HG02678 (cell line): ENCODE measurements at regions not wholly inside any gene's neighbourhood (a gene's known extent, or its start where the extent isn't known, plus 50 kb on each side); places are given as distances from the start of the nearest gene placed in this dataset.
"Not testable (repeated sequence)": the region's sequence is repeated elsewhere in the genome, so short reads cannot be mapped to it uniquely, and the experiment has no call there.

ENCODE experiments used
- ATAC-seq: cut with Tn5 transposase; IDR thresholded peaks from one replicate; pipeline ENCODE4 v1.9.1; 2021; ENCODE audit warnings: mild to moderate bottlenecking, moderate library complexity; ENCODE audit not compliant: unreplicated experiment

- no peak for ATAC-seq
Measured at GRCh38 chr18:70416496-70416895, 127.7 kb downstream of the SOCS6 start.

DNA sequence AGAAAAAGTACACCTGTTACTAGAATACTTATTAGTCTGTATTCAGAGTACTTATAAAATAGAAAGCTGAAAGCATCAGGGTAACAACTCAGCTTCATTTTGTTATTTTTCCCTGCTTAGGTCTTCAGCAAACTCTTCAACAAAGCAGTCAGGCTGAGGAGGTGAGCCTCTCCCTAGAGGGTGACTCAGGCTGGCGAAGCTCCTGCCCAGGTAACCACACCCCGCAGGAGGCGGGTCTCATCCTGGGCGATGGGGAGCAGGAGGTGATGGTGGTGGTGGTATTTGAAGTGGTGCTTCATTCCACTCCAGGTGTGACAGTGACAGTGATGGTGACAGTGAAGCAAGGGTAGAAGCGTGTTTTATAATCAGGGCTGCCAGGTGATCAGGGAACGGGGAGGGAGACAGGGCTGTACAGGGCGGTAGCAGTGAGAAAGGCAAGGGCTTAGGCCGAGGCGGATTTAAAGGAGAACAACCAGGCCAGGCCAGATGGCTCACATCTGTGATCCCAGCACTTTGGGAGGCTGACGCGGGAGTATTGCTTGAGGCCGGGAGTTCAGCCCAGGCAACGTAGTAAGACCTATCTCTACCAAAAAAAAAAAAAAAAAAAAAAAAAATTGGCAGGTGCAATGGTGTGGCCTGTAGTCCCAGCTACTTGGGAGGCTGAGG, 127.1 kb downstream of the SOCS6 start:
- no peak for ATAC-seq

- ATAC-seq: no peak
Measured at GRCh38 chr18:70414315-70414900, 125.6 kb downstream of the SOCS6 start.

- no peak for ATAC-seq
Measured at GRCh38 chr18:70413455-70413854, 124.6 kb downstream of the SOCS6 start.

- no peak for ATAC-seq
Measured at GRCh38 chr18:70411876-70412435, 123.1 kb downstream of the SOCS6 start.

GRCh38 chr18:70411307-70411706, 122.5 kb downstream of the SOCS6 start:
- no peak for ATAC-seq

- ATAC-seq: no peak
Measured at GRCh38 chr18:70405052-70405451, 116.2 kb downstream of the SOCS6 start.

- ATAC-seq: no peak
Measured at GRCh38 chr18:70400476-70400875, 111.6 kb downstream of the SOCS6 start.

- no peak for ATAC-seq
Measured at GRCh38 chr18:70398076-70398475, 109.2 kb downstream of the SOCS6 start.

GRCh38 chr18:70397259-70397925, 108.5 kb downstream of the SOCS6 start:
- ATAC-seq: no peak

DNA sequence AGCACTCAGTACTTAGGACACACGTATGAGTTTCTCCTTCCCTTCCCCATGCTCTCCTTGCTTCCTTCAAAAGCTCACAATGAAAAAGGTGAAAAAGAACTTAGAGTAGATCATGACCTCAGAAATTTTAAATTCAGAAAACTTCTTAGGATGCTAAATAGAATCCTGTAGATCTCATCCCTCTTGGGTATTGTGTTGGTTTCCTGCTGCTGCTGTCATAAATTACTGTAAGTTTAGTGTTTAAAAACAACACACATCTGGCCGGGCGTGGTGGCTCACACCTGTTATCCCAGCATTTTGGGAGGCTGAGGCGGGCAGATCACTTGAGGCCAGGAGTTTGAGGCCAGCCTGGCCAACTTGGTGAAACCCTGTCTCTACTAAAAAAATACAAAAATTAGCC, 106.9 kb downstream of the SOCS6 start:
- not testable (repeated sequence) for ATAC-seq

DNA sequence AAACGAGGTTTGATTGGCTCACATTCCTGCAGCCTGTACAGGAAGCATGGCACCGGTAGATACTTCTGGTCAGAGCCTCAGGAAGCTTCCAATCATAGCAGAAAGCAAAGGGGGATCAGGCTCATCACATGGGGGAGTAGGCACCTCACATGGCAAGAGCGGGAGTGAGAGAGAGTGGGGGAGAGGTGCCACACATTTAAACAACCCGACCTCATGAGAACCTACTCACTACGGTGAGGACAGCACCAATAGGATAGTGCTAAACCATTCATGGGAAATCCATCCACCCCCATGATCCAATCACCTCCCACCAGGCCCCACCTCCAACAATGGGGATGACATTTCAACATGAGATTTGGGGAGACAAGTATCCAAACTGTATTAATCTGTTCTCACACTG, 105.8 kb downstream of the SOCS6 start:
- ATAC-seq: no peak

DNA sequence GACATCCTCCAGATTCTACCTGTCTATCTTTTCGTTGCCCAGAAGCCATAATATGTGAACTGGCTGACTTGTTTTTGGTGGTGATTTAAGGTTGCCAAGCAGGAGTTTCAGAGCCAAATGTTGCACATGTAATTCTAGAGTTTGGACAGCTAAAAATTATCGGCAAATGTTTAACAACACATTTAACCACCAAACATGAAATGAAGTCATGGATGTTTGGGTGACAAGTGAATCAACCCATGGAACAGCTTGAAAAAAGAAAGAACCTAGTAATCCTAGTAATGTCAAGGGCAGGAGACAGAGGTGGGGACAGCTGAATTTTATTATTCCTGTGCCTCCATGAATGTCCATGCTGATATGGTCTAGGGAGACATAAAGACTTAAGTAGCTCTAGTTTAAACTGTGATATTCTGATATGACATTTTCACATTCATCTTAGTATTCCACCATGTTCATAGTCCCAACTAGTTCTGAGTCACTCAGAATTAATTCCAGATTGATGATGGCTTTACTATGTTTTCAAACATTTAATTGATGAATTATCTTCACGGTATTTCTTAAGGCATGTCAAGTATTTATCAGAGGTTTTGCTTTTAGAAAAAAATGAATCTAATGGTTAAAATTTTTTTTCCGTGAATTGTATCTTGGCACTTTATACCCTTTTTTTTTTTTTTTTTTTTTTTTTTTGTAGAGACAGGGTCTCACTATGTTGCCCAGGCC, 101.7 kb downstream of the SOCS6 start:
- no peak for ATAC-seq

DNA sequence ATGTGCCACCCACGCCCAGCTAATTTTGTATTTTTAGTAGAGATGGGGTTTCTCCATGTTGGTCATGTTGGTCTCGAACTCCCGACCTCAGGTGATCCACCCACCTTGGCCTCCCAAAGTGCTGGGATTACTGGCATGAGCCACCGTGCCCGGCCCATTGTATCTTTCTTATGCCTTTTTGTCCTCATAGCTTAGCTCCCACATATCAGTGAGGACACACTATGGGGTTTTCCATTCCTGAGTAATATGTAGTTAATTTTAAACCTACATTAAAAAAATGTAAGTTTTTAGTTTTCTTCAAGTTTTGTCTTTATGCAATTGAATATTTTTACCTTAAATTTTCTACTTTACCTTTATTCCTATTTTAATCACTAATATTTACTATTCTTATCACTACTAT, 100.2 kb downstream of the SOCS6 start:
- ATAC-seq: not testable (repeated sequence)

- no peak for ATAC-seq
Measured at GRCh38 chr18:70387027-70387426, 98.2 kb downstream of the SOCS6 start.

DNA sequence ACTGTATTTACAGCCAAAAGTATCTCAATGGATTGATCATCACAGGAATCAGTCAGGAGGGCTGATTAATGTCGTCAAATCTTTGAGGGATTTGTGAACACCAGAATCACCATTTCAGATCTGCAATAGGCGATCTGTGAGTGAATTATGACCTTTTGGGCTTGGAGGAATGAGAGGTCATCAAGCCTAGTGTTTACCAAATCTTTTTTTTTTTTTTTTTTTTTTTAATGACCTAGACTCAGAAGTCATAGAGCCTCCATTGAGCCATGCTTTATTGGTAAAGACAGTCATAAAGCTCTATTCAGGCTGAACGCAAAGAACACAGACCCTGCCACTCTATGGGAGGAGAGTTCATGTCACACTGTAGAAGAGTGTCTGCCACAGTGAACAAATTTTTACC, 97.7 kb downstream of the SOCS6 start:
- no peak for ATAC-seq

- ATAC-seq: no peak
Measured at GRCh38 chr18:70385474-70385873, 96.6 kb downstream of the SOCS6 start.

GRCh38 chr18:70384181-70384790, 95.4 kb downstream of the SOCS6 start:
- ATAC-seq: no peak

GRCh38 chr18:70382992-70383717, 94.3 kb downstream of the SOCS6 start:
- no peak for ATAC-seq

GRCh38 chr18:70382017-70382416, 93.2 kb downstream of the SOCS6 start:
- ATAC-seq: no peak
